SK-N-SH (cell line): ENCODE measurements at regions not wholly inside any gene's neighbourhood (a gene's known extent, or its start where the extent isn't known, plus 50 kb on each side); places are given as distances from the start of the nearest gene placed in this dataset.

Experiments used
- CTCF ChIA-PET: fragments of 300-600, 350-600 bp; formaldehyde crosslinking; extraction: SDS; loops from one replicate; lab custom pipeline; 2021; lab: Yijun Ruan, JAX
- POLR2A ChIA-PET: fragments of 350-600 bp; sonication (Branson Sonifier 250); formaldehyde crosslinking; extraction: SDS; loops from one replicate; lab custom pipeline; 2020; ENCODE audit warnings: antibody characterized with exemption, inconsistent platforms; lab: Yijun Ruan, JAX
- DNase-seq: peaks from one replicate; pipeline ENCODE4 v3.0.0; 2012
- H2AFZ ChIP-seq: fragments of 200-600 bp; sonication (generic); 2 replicates; pipeline ENCODE4 v1.8.1; 2016; ENCODE audit warnings: antibody characterized with exemption, mild to moderate bottlenecking, low read depth
- H3F3A ChIP-seq: fragments of 200-600 bp; sonication (generic); replicated peaks from 2 replicates; pipeline ENCODE3; 2016; ENCODE audit warnings: antibody characterized with exemption, mild to moderate bottlenecking; ENCODE audit not compliant: insufficient read depth
- H3K27ac ChIP-seq, 2 experiments: fragments of 200-500 bp in 1 of 2; fragments of 200-600 bp in 1 of 2; sonication (Bioruptor generic) in 1 of 2; sonication (generic), shearing (Covaris generic) in 1 of 2; 2 replicates each; pipeline versions ENCODE4 v1.5.1 to v1.6.1; 2014 to 2016; ENCODE audit warnings: low read depth in 2 of 2, inconsistent platforms in 1 of 2, low read length in 1 of 2, mild to moderate bottlenecking in 1 of 2, mixed read lengths in 1 of 2
- H3K27me3 ChIP-seq: fragments of 200-600 bp; sonication (generic), shearing (Covaris generic); 2 replicates; pipeline ENCODE4 v1.6.1; 2016; ENCODE audit warnings: mixed run types; ENCODE audit not compliant: insufficient read depth
- H3K36me3 ChIP-seq, 2 experiments: fragments of 200-500 bp in 1 of 2; fragments of 200-600 bp in 1 of 2; sonication (Bioruptor generic) in 1 of 2; sonication (generic) in 1 of 2; replicated peaks in 1 of 2; 2 replicates each; pipeline versions ENCODE3 to v1.5.1; 2014 to 2016; ENCODE audit warnings: low read length in 1 of 2, mild to moderate bottlenecking in 1 of 2; ENCODE audit not compliant: insufficient read depth in 2 of 2, control insufficient read depth in 1 of 2
- H3K4me1 ChIP-seq, 2 experiments: fragments of 200-500 bp in 1 of 2; fragments of 200-600 bp in 1 of 2; sonication (Bioruptor generic) in 1 of 2; sonication (generic), shearing (Covaris generic) in 1 of 2; 2 replicates each; pipeline versions ENCODE4 v1.5.1 to v1.6.1; 2014 to 2016; ENCODE audit warnings: low read depth in 1 of 2, low read length in 1 of 2, mixed run types in 1 of 2; ENCODE audit not compliant: insufficient read depth in 2 of 2, control insufficient read depth in 1 of 2
- H3K4me2 ChIP-seq: fragments of 200-600 bp; sonication (generic), shearing (Covaris generic); 2 replicates; pipeline ENCODE4 v1.6.1; 2017; ENCODE audit warnings: mixed run types
- H3K4me3 ChIP-seq, 2 experiments: fragments of 200-500 bp in 1 of 2; fragments of 200-600 bp in 1 of 2; sonication (Bioruptor generic) in 1 of 2; sonication (generic), shearing (Covaris generic) in 1 of 2; 2 replicates each; pipeline versions ENCODE4 v1.5.1 to v1.8.1; 2014 to 2016; ENCODE audit warnings: low read depth in 2 of 2, inconsistent platforms in 1 of 2, low read length in 1 of 2, mild to moderate bottlenecking in 1 of 2, mixed read lengths in 1 of 2, moderate library complexity in 1 of 2
- H3K79me2 ChIP-seq: fragments of 200-600 bp; sonication (generic); 2 replicates; pipeline ENCODE4 v1.8.1; 2017; ENCODE audit warnings: mild to moderate bottlenecking; ENCODE audit not compliant: insufficient read depth
- H3K9ac ChIP-seq: fragments of 200-600 bp; sonication (generic); 2 replicates; pipeline ENCODE4 v1.6.1; 2017; ENCODE audit warnings: mixed run types
- H3K9me2 ChIP-seq: fragments of 200-600 bp; sonication (generic); 2 replicates; pipeline ENCODE4 v1.6.1; 2017; ENCODE audit warnings: mixed run types
- H3K9me3 ChIP-seq: fragments of 200-600 bp; sonication (generic); 2 replicates; pipeline ENCODE4 v1.6.1; 2017; ENCODE audit warnings: mixed run types, mild to moderate bottlenecking, moderate library complexity
- H4K20me1 ChIP-seq: fragments of 200-600 bp; sonication (generic); 2 replicates; pipeline ENCODE4 v1.6.1; 2017; ENCODE audit warnings: mild to moderate bottlenecking, mixed run types; ENCODE audit not compliant: insufficient read depth
- CHD2 ChIP-seq: fragments of 150-350 bp; IDR thresholded peaks from 2 replicates; pipeline ENCODE4 v1.6.1; 2018; ENCODE audit warnings: low read length; ENCODE audit not compliant: partially characterized antibody
- EP300 ChIP-seq, 2 experiments: IDR thresholded peaks; 2 replicates each; pipeline versions ENCODE4 v1.4.0 to v1.6.1; 2012; ENCODE audit warnings: borderline replicate concordance in 1 of 2, low read depth in 1 of 2, low read length in 1 of 2
- FOXM1 ChIP-seq: IDR thresholded peaks from 2 replicates; pipeline ENCODE4 v1.4.0; 2012; ENCODE audit warnings: low read depth, mild to moderate bottlenecking
- JUND ChIP-seq: IDR thresholded peaks from 2 replicates; pipeline ENCODE4 v1.4.0; 2012
- MEF2A ChIP-seq: IDR thresholded peaks from 2 replicates; pipeline ENCODE4 v1.4.0; 2012; ENCODE audit warnings: low read depth, borderline replicate concordance
- NRF1 ChIP-seq: IDR thresholded peaks from 2 replicates; pipeline ENCODE4 v1.6.1; 2012; ENCODE audit warnings: low read depth, mild to moderate bottlenecking, low read length
- POLR2AphosphoS5 ChIP-seq: IDR thresholded peaks from 2 replicates; pipeline ENCODE4 v1.6.1; 2012; ENCODE audit warnings: low read depth, low read length
- REST ChIP-seq: IDR thresholded peaks from 2 replicates; pipeline ENCODE4 v1.6.1; 2012; ENCODE audit warnings: mild to moderate bottlenecking, low read depth, low read length, moderate library complexity
- RFX5 ChIP-seq: IDR thresholded peaks from 2 replicates; pipeline ENCODE4 v1.6.1; 2012; ENCODE audit warnings: mild to moderate bottlenecking, improper control_type of control experiment, low read length
- RXRA ChIP-seq: IDR thresholded peaks from 2 replicates; pipeline ENCODE4 v1.4.0; 2012; ENCODE audit warnings: low read depth, mild to moderate bottlenecking, borderline replicate concordance
- SMC3 ChIP-seq: IDR thresholded peaks from 2 replicates; pipeline ENCODE4 v1.6.1; 2012; ENCODE audit warnings: low read depth, low read length, improper control_type of control experiment
- TAF1 ChIP-seq: IDR thresholded peaks from 2 replicates; pipeline ENCODE4 v1.6.1; 2012; ENCODE audit warnings: low read depth, mild to moderate bottlenecking, low read length, moderate library complexity, borderline replicate concordance
- TCF12 ChIP-seq: IDR thresholded peaks from 2 replicates; pipeline ENCODE4 v1.4.0; 2012
- USF2 ChIP-seq: fragments of 150-350 bp; IDR thresholded peaks from 2 replicates; pipeline ENCODE4 v1.6.1; 2017; ENCODE audit warnings: antibody characterized with exemption, low read length, low read depth, borderline replicate concordance
- YY1 ChIP-seq: IDR thresholded peaks from 2 replicates; pipeline ENCODE4 v1.4.0; 2012; ENCODE audit warnings: low read depth, mild to moderate bottlenecking
- WGBS: methylation state at CpG from one replicate; pipeline ENCODE4 v1.1.6; 2017; ENCODE audit warnings: low lambda C conversion rate; 5-methylcytosine and 5-hydroxymethylcytosine counted together
- TF ChIP-seq, protein P1 (sequence below): IDR thresholded peaks from 2 replicates; pipeline ENCODE4 v1.4.0; 2012; ENCODE audit warnings: low read depth, borderline replicate concordance
- TF ChIP-seq, protein P2 (sequence below): IDR thresholded peaks from 2 replicates; pipeline ENCODE4 v1.4.0; 2012; ENCODE audit warnings: low read depth
- TF ChIP-seq, protein P3 (sequence below): fragments of 150-350 bp; IDR thresholded peaks from 2 replicates; pipeline ENCODE4 v1.6.1; 2016; ENCODE audit warnings: mild to moderate bottlenecking, low read depth, low read length

DNA sequence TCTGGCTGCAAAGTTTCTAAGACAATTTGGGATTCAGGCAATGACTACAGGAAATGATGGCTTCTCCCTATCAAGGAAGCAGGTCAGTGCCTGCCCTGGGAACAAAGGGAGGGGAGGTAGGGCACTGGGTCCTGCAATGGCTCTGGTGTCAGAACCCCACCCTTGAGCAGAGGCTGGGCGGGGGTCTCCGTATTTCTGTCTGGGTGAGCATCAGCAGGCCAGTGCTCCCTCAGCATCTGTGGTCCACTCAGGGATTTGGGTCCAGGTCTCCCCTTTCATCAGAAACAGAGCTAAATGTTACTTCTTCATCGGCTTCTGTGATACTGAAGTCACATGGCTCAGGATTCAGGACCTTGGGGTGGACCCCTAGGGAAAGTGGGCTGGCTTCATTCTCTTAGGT lies 195.5 kb upstream of the CDH5 start:
- no peak for TF ChIP-seq NRF1
- no peak for TF ChIP-seq FOXM1
- TF ChIP-seq TAF1, result no peak
- no peak for TF ChIP-seq JUND
- TF ChIP-seq USF2, result no peak
- TF ChIP-seq TCF12, result no peak
- TF ChIP-seq REST, result no peak
- TF ChIP-seq, protein P1, sequence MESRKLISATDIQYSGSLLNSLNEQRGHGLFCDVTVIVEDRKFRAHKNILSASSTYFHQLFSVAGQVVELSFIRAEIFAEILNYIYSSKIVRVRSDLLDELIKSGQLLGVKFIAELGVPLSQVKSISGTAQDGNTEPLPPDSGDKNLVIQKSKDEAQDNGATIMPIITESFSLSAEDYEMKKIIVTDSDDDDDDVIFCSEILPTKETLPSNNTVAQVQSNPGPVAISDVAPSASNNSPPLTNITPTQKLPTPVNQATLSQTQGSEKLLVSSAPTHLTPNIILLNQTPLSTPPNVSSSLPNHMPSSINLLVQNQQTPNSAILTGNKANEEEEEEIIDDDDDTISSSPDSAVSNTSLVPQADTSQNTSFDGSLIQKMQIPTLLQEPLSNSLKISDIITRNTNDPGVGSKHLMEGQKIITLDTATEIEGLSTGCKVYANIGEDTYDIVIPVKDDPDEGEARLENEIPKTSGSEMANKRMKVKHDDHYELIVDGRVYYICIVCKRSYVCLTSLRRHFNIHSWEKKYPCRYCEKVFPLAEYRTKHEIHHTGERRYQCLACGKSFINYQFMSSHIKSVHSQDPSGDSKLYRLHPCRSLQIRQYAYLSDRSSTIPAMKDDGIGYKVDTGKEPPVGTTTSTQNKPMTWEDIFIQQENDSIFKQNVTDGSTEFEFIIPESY, result no peak
- no peak for TF ChIP-seq RXRA
- no peak for TF ChIP-seq POLR2AphosphoS5
- no peak for TF ChIP-seq SMC3
- no peak for TF ChIP-seq EP300 (IDR thresholded peaks at IDR 0.05; ENCODE audit: borderline replicate concordance in 1 of 2, low read depth in 1 of 2, low read length in 1 of 2)
- TF ChIP-seq MEF2A, result no peak
- TF ChIP-seq, protein P2, sequence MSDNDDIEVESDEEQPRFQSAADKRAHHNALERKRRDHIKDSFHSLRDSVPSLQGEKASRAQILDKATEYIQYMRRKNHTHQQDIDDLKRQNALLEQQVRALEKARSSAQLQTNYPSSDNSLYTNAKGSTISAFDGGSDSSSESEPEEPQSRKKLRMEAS, result no peak
- TF ChIP-seq RFX5, result no peak
- no peak for TF ChIP-seq YY1
- no peak for TF ChIP-seq CHD2
- TF ChIP-seq, protein P3, sequence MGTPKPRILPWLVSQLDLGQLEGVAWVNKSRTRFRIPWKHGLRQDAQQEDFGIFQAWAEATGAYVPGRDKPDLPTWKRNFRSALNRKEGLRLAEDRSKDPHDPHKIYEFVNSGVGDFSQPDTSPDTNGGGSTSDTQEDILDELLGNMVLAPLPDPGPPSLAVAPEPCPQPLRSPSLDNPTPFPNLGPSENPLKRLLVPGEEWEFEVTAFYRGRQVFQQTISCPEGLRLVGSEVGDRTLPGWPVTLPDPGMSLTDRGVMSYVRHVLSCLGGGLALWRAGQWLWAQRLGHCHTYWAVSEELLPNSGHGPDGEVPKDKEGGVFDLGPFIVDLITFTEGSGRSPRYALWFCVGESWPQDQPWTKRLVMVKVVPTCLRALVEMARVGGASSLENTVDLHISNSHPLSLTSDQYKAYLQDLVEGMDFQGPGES, result no peak
- Histone ChIP-seq H3K36me3 (no peaks in the 10 kb centered on the region), H3K4me2 (no peak overlapping the region), H2AFZ (no peak overlapping the region), H3K27me3 (no peaks in the 10 kb centered on the region), H3K4me3 (no peak overlapping the region), H3K27ac (no peak overlapping the region), H3K79me2 (no peaks in the 10 kb centered on the region), H3K4me1 (no peaks in the 10 kb centered on the region; a peak in 1 of 4 replicates), H4K20me1 (no peaks in the 10 kb centered on the region), H3F3A (no peaks in the 10 kb centered on the region), H3K9me3 (no peaks in the 10 kb centered on the region), H3K9ac (no peak overlapping the region), H3K9me2 (no peaks in the 10 kb centered on the region)
- ChIA-PET POLR2A (no interaction called here), CTCF (no interaction called here)
- WGBS, result 35% methylated on average over 3 of the region's 3 CpGs
- no peak for DNase-seq
